ENCODE measurements at regions not wholly inside any gene's neighbourhood (a gene's known extent, or its start where the extent isn't known, plus 50 kb on each side); places are given as distances from the start of the nearest gene placed in this dataset.

- H3K4me1 ChIP-seq (ENCODE audit: control insufficient read depth, insufficient read depth, low read length): no peaks in the 10 kb centered on the region
- SMC1A ChIA-PET (ENCODE audit: uncharacterized antibody, unreplicated experiment): interaction anchor here (1.1 to 1.2 kb wide), 2 partner anchors 20 to 52 kb away, joined by 3 to 4 read pairs; no protein-coding TSS in a partner anchor
- H3K9ac ChIP-seq (ENCODE audit: control insufficient read depth, insufficient read depth, low read length): no peak overlapping the region
- 28% methylated on average over 4 of the region's 4 CpGs for WGBS (ENCODE audit: insufficient coverage, insufficient replicate concordance, low lambda C conversion rate, missing lambda C conversion rate)
- H3K27ac ChIP-seq (ENCODE audit: control insufficient read depth, insufficient read depth): no peak overlapping the region
- H3K4me3 ChIP-seq: no peak overlapping the region
- CTCF ChIA-PET: interaction anchor here (1.4 kb wide), 1 partner anchor 8 kb away, joined by 5 read pairs; no protein-coding TSS in a partner anchor
- no peaks in the 10 kb centered on the region; the same call in 2 of the 3 replicates for H3K9me3 ChIP-seq (replicated peaks; ENCODE audit: control insufficient read depth, insufficient read depth, low read length)
- FAIRE-seq: no peak
- RAD21 ChIA-PET (ENCODE audit: unreplicated experiment): no interaction called here
- intact Hi-C loops (cut with micrococcal nuclease; ENCODE audit: unreplicated experiment) (no loop called here), in situ Hi-C loops (cut with MboI) (no loop called here)
- no peak for ATAC-seq
- H3K4me2 ChIP-seq (ENCODE audit: control insufficient read depth, insufficient read depth): no peak overlapping the region
- DNase-seq (ENCODE audit: low read depth, low spot score): no peak
- no TSS peak for BruUV-seq (replicated peaks)
- POLR2A ChIA-PET: interaction anchor here (1.2 kb wide), 1 partner anchor 11 kb away, joined by 3 read pairs; no protein-coding TSS in a partner anchor
- no peaks in the 10 kb centered on the region; a peak in 1 of 4 replicates for H3K27me3 ChIP-seq (replicated peaks in 1 of 2; ENCODE audit: control insufficient read depth in 2 of 2, insufficient read depth in 2 of 2, low read length in 1 of 2)
- H3K36me3 ChIP-seq (ENCODE audit: control insufficient read depth in 2 of 2, insufficient read depth in 2 of 2, low read length in 1 of 2): no peaks in the 10 kb centered on the region
- no peak overlapping the region for H2AFZ ChIP-seq (ENCODE audit: control insufficient read depth, low read depth, low read length)
- H3K79me2 ChIP-seq (ENCODE audit: control insufficient read depth, insufficient read depth, low read length): no peaks in the 10 kb centered on the region
- no peaks in the 10 kb centered on the region for H4K20me1 ChIP-seq (ENCODE audit: control insufficient read depth, insufficient read depth)
- no peak for TF ChIP-seq ZZZ3 (IDR thresholded peaks at IDR 0.05; ENCODE audit: control insufficient read depth, insufficient read length, low read depth)
- TF ChIP-seq, protein P1, sequence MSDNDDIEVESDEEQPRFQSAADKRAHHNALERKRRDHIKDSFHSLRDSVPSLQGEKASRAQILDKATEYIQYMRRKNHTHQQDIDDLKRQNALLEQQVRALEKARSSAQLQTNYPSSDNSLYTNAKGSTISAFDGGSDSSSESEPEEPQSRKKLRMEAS (IDR thresholded peaks at IDR 0.05; ENCODE audit: low read depth, low read length): no peak
- no peak for TF ChIP-seq ESRRA (IDR thresholded peaks at IDR 0.05; ENCODE audit: low read length)
- TF ChIP-seq BRCA1 (IDR thresholded peaks at IDR 0.05; ENCODE audit: low read depth, low read length): no peak
- TF ChIP-seq, protein P2, sequence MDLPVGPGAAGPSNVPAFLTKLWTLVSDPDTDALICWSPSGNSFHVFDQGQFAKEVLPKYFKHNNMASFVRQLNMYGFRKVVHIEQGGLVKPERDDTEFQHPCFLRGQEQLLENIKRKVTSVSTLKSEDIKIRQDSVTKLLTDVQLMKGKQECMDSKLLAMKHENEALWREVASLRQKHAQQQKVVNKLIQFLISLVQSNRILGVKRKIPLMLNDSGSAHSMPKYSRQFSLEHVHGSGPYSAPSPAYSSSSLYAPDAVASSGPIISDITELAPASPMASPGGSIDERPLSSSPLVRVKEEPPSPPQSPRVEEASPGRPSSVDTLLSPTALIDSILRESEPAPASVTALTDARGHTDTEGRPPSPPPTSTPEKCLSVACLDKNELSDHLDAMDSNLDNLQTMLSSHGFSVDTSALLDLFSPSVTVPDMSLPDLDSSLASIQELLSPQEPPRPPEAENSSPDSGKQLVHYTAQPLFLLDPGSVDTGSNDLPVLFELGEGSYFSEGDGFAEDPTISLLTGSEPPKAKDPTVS (IDR thresholded peaks at IDR 0.05; ENCODE audit: low read depth, low read length): no peak
- no peak for TF ChIP-seq RELA (IDR thresholded peaks at IDR 0.05; ENCODE audit: borderline replicate concordance, partially characterized antibody)
- TF ChIP-seq GABPA (IDR thresholded peaks at IDR 0.05; ENCODE audit: low read depth): no peak
- TF ChIP-seq POLR2A (IDR thresholded peaks at IDR 0.05; ENCODE audit: low read depth, low read length): no peak
- TF ChIP-seq NRF1 (conservative IDR thresholded peaks at IDR 0.05; ENCODE audit: low read depth, low read length): no peak
Observed at GRCh38 chr5:158265931-158266700, 407.2 kb upstream of the CLINT1 start.
